K562 (cell line): ENCODE measurements at regions not wholly inside any gene's neighbourhood (a gene's known extent, or its start where the extent isn't known, plus 50 kb on each side); places are given as distances from the start of the nearest gene placed in this dataset.

Experiments used
- ATAC-seq: fragments of 200-7000 bp; cut with Tn5 transposase; 3 replicates; pipeline ENCODE4 v1.9.1; 2020; ENCODE audit warnings: moderate library complexity
- BruUV-seq: library from RNA; stranded (reverse); fragments of 400-500 nt; replicated peaks from 2 replicates; lab custom pipeline; 2021; lab: Mats Ljungman, UMichigan
- CTCF ChIA-PET: fragments of 300-600 bp; formaldehyde crosslinking; extraction: SDS; loops from one replicate; lab custom pipeline; 2021; ENCODE audit warnings: low intra/inter-chr PET ratio; lab: Yijun Ruan, JAX
- POLR2A ChIA-PET: fragments of 300-600, 350-650 bp; sonication (Branson Sonifier 250); formaldehyde crosslinking; extraction: SDS; loops from one replicate; lab custom pipeline; 2021; ENCODE audit warnings: antibody characterized with exemption, inconsistent platforms; lab: Yijun Ruan, JAX
- DNase-seq, 4 experiments: peaks; one replicate each; pipeline versions ENCODE4 v3.0.0 to v3.0.0-alpha.2; 2011 to 2018; ENCODE audit warnings: low spot score in 3 of 4, mixed read lengths in 3 of 4; ENCODE audit errors: extremely low read depth in 1 of 4
- FAIRE-seq: peaks from 2 replicates; lab custom pipeline; 2011; peaks lifted over from hg19 to GRCh38; lab: Jason Lieb, UNC
- H2AFZ ChIP-seq: 2 replicates; pipeline ENCODE4 v1.6.0; 2011; ENCODE audit warnings: low read depth, low read length, control low read depth, inconsistent platforms
- H3K27ac ChIP-seq: fragments of 200-600 bp; 3 replicates; pipeline ENCODE4 v1.8.0; 2011; ENCODE audit warnings: low read depth, mild to moderate bottlenecking, control low read depth, inconsistent platforms, low read length, moderate library complexity, mixed read lengths; ENCODE audit errors: extremely low read depth
- H3K27me3 ChIP-seq, 2 experiments: fragments of 300-600 bp in 1 of 2; 2 replicates in 1 of 2; 3 replicates in 1 of 2; pipeline versions ENCODE4 v1.6.0 to v1.8.0; 2011; ENCODE audit warnings: inconsistent platforms in 2 of 2, low read length in 2 of 2, mild to moderate bottlenecking in 1 of 2, mixed read lengths in 1 of 2, moderate library complexity in 1 of 2; ENCODE audit not compliant: control insufficient read depth in 2 of 2, insufficient read depth in 2 of 2
- H3K36me3 ChIP-seq: fragments of 300-600 bp; 3 replicates; pipeline ENCODE4 v1.8.0; 2011; ENCODE audit warnings: mild to moderate bottlenecking, low read length, inconsistent platforms; ENCODE audit not compliant: control insufficient read depth, insufficient read depth
- H3K4me1 ChIP-seq, 2 experiments: fragments of 200-600 bp in 1 of 2; replicated peaks in 1 of 2; 2 replicates in 1 of 2; 3 replicates in 1 of 2; pipeline versions ENCODE4 v1.5.1 to v1.8.0; 2011; ENCODE audit warnings: inconsistent platforms in 2 of 2, low read length in 2 of 2, mild to moderate bottlenecking in 1 of 2, mixed read lengths in 1 of 2, moderate library complexity in 1 of 2; ENCODE audit not compliant: control insufficient read depth in 2 of 2, insufficient read depth in 2 of 2
- H3K4me2 ChIP-seq: 2 replicates; pipeline ENCODE4 v1.6.1; 2011; ENCODE audit warnings: low read length, control low read depth, inconsistent platforms, mixed read lengths; ENCODE audit not compliant: insufficient read depth
- H3K4me3 ChIP-seq: fragments of 200-600 bp; sonication (generic), shearing (Covaris generic); 2 replicates; pipeline ENCODE4 v1.5.1; 2016; ENCODE audit warnings: control low read depth, inconsistent platforms
- H3K79me2 ChIP-seq: fragments of 200-600 bp; 3 replicates; pipeline ENCODE4 v1.8.0; 2011; ENCODE audit warnings: low read length, inconsistent platforms; ENCODE audit not compliant: control insufficient read depth, insufficient read depth
- H3K9ac ChIP-seq, 2 experiments: 2 replicates each; pipeline versions ENCODE4 v1.6.0 to v1.6.1; 2011; ENCODE audit warnings: low read depth in 2 of 2, low read length in 2 of 2, control low read depth in 1 of 2, inconsistent platforms in 1 of 2, mild to moderate bottlenecking in 1 of 2, mixed read lengths in 1 of 2; ENCODE audit not compliant: insufficient read depth in 1 of 2
- H3K9me1 ChIP-seq: one replicate; pipeline ENCODE4 v1.6.0; 2011; ENCODE audit warnings: inconsistent platforms, mild to moderate bottlenecking, low read length, moderate library complexity; ENCODE audit not compliant: control insufficient read depth, insufficient read depth
- H3K9me3 ChIP-seq: replicated peaks from 2 replicates; pipeline ENCODE4 v1.5.1; 2011; ENCODE audit warnings: low read depth, low read length, inconsistent platforms; ENCODE audit not compliant: control insufficient read depth, insufficient read depth
- H4K20me1 ChIP-seq: replicated peaks from 2 replicates; pipeline ENCODE4 v1.6.1; 2011; ENCODE audit warnings: low read length, inconsistent platforms, mixed read lengths; ENCODE audit not compliant: control insufficient read depth, insufficient read depth
- CBFA2T2 ChIP-seq: fragments of 450-650 bp; conservative IDR thresholded peaks from 2 replicates; pipeline ENCODE4 v1.6.1; 2017; ENCODE audit warnings: mild to moderate bottlenecking
- EP300 ChIP-seq: IDR thresholded peaks from 2 replicates; pipeline ENCODE4 v1.6.1; 2012; ENCODE audit warnings: low read length, improper control_type of control experiment
- FOXK1 ChIP-seq: sonication (generic); formaldehyde crosslinking; IDR thresholded peaks from 2 replicates; pipeline ENCODE4 v1.8.0; 2022; ENCODE audit warnings: missing genetic modification reagents, mild to moderate bottlenecking, borderline replicate concordance
- NR2F6 ChIP-seq: fragments of 450-650 bp; formaldehyde crosslinking; IDR thresholded peaks from 2 replicates; pipeline ENCODE4 v1.4.0; 2020; ENCODE audit warnings: mild to moderate bottlenecking
- NR4A1 ChIP-seq, 2 experiments: fragments of 250-450 bp in 1 of 2; fragments of 450-650 bp in 1 of 2; sonication (Bioruptor Pico) in 1 of 2; IDR thresholded peaks; 2 replicates each; pipeline versions ENCODE4 v1.4.0 to v1.6.1; 2016 to 2020; ENCODE audit warnings: mild to moderate bottlenecking in 2 of 2, missing compliant biosample characterization in 1 of 2, missing genetic modification characterization in 1 of 2, moderate library complexity in 1 of 2
- ZNF785 ChIP-seq: fragments of 250-450 bp; sonication (Bioruptor Pico); IDR thresholded peaks from 2 replicates; pipeline ENCODE4 v1.4.0; 2020; ENCODE audit warnings: mild to moderate bottlenecking
- WGBS: fragments of 100-300 bp; shearing (Covaris generic); methylation state at CpG from one replicate; pipeline ENCODE4 v1.1.6; 2016; ENCODE audit warnings: low coverage, mixed read lengths; ENCODE audit not compliant: insufficient coverage; ENCODE audit errors: missing lambda C conversion rate; 5-methylcytosine and 5-hydroxymethylcytosine counted together
- in situ Hi-C: fragments of 300-500 bp; cut with MboI; formaldehyde crosslinking; loops from 4 replicates; pipeline ENCODE4 v1.15.0; 2018; ENCODE audit warnings: inconsistent platforms, mixed read lengths
- intact Hi-C: fragments of 100-400 bp; cut with micrococcal nuclease; formaldehyde crosslinking; loops from 2 replicates; pipeline ENCODE4 v1.14.2; 2022
- TF ChIP-seq, protein P1 (sequence below): fragments of 250-450 bp; sonication (Bioruptor Pico); IDR thresholded peaks from 2 replicates; pipeline ENCODE4 v1.5.1; 2021; ENCODE audit warnings: mild to moderate bottlenecking

DNA sequence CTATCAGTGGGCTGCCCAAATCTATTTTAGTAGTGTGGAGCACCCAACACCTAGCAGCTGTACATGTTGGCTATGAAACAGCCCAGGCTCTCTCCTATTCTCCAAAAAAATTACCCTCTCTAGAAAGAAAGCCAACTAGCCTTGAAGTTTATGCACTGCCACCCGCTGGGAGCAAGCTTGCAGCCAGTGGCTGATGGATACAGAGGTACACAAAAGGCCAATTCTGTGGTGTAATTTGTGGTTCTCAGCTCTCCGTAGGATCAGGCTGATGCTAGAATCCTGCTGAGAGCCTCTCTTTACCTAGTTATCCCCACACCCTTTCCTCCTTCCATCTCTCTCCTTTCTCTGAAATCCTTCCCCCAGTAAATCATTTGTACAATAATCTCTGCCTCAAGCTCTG, 1120.7 kb downstream of the DIAPH3 start:
- no peak overlapping the region for H3K4me3 ChIP-seq
- no peak overlapping the region for H3K4me2 ChIP-seq
- no peaks in the 10 kb centered on the region for H3K79me2 ChIP-seq
- no peak overlapping the region for H3K9ac ChIP-seq
- CTCF ChIA-PET, result no interaction called here
- ATAC-seq (no peak), FAIRE-seq (no peak), DNase-seq (no peak)
- in situ Hi-C loops (no loop called here), intact Hi-C loops (no loop called here)
- 0% methylated on average over 2 of the region's 2 CpGs for WGBS
- no peaks in the 10 kb centered on the region for H3K27me3 ChIP-seq
- H2AFZ ChIP-seq, result no peak overlapping the region
- H3K36me3 ChIP-seq, result no peaks in the 10 kb centered on the region
- no peaks in the 10 kb centered on the region for H4K20me1 ChIP-seq
- no peaks in the 10 kb centered on the region for H3K9me1 ChIP-seq
- TF ChIP-seq ZNF785 (CRISPR knock-in tag) (no peak), NR2F6 (no peak), EP300 (no peak), NR4A1 (CRISPR knock-in tag; IDR thresholded peaks at IDR 0.05) (no peak), NR4A1 (tag; IDR thresholded peaks at IDR 0.05) (no peak), FOXK1 (CRISPR knock-in tag) (no peak), CBFA2T2 (no peak)
- TF ChIP-seq, protein P1, sequence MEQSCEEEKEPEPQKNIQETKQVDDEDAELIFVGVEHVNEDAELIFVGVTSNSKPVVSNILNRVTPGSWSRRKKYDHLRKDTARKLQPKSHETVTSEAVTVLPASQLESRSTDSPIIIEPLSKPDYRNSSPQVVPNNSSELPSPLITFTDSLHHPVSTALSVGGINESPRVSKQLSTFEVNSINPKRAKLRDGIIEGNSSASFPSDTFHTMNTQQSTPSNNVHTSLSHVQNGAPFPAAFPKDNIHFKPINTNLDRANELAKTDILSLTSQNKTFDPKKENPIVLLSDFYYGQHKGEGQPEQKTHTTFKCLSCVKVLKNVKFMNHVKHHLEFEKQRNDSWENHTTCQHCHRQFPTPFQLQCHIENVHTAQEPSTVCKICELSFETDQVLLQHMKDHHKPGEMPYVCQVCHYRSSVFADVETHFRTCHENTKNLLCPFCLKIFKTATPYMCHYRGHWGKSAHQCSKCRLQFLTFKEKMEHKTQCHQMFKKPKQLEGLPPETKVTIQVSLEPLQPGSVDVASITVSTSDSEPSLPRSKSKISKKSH (CRISPR knock-in tag), result no peak
- no peaks in the 10 kb centered on the region for H3K9me3 ChIP-seq
- BruUV-seq, result no TSS peak
- H3K27ac ChIP-seq, result no peak overlapping the region
- POLR2A ChIA-PET, result no interaction called here
- H3K4me1 ChIP-seq, result no peaks in the 10 kb centered on the region
